GM12875 (cell line): ENCODE measurements at regions not wholly inside any gene's neighbourhood (a gene's known extent, or its start where the extent isn't known, plus 50 kb on each side); places are given as distances from the start of the nearest gene placed in this dataset.

Source experiments
- H3K4me3 ChIP-seq: one replicate; pipeline ENCODE4 v1.5.1; 2011; ENCODE audit warnings: low read depth, low read length, control low read depth
- TF ChIP-seq, protein P1 (sequence below): IDR thresholded peaks from 2 replicates; pipeline ENCODE4 v1.5.1; 2011; ENCODE audit warnings: low read depth, mild to moderate bottlenecking, control low read depth, inconsistent platforms, low read length, moderate library complexity, borderline replicate concordance; ENCODE audit not compliant: insufficient read depth

DNA sequence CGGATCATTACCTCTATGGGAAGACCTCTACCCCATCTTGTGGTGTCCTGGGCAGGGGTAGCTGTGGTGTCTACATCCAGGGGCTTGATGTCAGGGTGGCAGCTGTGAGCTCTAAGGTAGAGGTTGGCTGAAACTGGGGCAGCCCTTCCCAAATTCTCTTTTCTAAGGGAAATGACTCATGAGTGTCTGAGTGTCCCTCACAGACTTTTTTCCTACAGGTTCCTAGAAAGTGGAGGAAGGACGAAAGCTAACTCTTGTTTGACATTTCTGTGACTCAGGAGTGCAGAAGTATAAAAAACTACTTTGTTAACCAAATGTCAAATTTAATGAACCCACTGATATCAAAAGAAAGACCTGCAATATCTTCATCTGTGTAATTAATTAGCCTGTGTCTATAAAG, 481.5 kb downstream of the PDCD6IP start:
- H3K4me3 ChIP-seq = no peak overlapping the region
- TF ChIP-seq, protein P1, sequence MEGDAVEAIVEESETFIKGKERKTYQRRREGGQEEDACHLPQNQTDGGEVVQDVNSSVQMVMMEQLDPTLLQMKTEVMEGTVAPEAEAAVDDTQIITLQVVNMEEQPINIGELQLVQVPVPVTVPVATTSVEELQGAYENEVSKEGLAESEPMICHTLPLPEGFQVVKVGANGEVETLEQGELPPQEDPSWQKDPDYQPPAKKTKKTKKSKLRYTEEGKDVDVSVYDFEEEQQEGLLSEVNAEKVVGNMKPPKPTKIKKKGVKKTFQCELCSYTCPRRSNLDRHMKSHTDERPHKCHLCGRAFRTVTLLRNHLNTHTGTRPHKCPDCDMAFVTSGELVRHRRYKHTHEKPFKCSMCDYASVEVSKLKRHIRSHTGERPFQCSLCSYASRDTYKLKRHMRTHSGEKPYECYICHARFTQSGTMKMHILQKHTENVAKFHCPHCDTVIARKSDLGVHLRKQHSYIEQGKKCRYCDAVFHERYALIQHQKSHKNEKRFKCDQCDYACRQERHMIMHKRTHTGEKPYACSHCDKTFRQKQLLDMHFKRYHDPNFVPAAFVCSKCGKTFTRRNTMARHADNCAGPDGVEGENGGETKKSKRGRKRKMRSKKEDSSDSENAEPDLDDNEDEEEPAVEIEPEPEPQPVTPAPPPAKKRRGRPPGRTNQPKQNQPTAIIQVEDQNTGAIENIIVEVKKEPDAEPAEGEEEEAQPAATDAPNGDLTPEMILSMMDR = no peak

GRCh38 chr3:34283751-34284150, 485.3 kb downstream of the PDCD6IP start:
- TF ChIP-seq, protein P1 = no peak
- no peak overlapping the region for H3K4me3 ChIP-seq

DNA sequence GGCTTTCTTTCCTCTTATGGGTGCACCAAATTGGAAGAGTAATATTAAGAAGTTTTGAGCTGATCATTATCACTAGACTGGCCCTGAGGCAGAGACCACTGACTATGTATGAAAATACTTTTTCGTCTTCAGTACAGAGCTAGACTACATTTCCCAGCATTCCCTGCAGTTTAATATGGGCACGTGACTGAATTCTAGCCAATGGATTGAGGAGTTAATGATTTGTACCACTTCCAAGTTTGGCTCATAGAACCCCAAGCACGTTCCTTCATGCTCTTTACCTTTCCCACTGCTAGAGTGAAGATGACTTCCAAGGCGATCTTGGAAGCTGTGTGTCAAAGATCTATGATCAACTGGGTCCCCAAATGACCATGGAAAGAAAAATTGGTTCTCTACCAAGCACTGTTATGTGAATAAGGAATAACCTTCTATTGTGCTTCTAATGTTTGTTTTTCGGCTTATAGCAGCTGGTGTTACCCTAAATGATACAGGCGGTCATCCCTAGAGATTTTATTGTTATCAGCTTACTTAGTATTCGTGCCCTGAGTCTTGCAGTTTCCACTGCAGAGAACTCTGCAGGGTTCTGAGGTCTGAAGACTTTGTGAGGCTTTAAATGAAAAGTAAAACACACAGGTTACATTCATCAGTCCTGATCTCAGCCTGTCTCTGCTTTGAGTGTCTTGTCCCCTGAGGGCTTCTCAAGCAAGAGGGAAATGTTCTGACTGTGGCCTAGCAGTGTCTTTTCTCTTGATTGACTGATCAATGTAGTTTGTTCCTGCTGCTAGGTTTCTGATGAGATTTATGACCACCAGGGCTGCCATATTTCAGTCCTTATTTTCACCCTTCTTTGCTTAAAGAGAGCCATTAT, 486.8 kb downstream of the PDCD6IP start:
- TF ChIP-seq, protein P1 = no peak
- no peak overlapping the region for H3K4me3 ChIP-seq

DNA sequence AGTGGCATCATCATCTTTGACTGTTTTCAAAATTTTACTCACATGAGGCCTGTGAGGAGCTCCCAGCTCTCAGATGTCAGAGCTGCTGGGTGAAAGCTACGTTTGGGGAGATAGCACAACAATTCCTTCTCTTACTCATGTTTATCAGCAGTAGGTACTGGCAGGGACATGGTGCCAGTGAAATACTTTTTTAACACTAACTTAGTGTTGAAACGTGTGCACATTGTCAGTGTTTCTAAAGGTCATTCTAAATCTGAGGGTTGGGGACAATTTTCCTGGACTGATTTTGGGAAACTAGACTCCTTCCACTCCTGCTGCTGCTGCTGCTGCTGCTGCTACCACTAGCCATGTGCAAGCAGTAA, 487.4 kb downstream of the PDCD6IP start:
- TF ChIP-seq, protein P1 = no peak

GRCh38 chr3:34292605-34293300, 494.3 kb downstream of the PDCD6IP start:
- no peak overlapping the region for H3K4me3 ChIP-seq
- TF ChIP-seq, protein P1 = no peak

More for the DNA sequence above, 487.4 kb downstream of the PDCD6IP start:
- H3K4me3 ChIP-seq = no peak overlapping the region

DNA sequence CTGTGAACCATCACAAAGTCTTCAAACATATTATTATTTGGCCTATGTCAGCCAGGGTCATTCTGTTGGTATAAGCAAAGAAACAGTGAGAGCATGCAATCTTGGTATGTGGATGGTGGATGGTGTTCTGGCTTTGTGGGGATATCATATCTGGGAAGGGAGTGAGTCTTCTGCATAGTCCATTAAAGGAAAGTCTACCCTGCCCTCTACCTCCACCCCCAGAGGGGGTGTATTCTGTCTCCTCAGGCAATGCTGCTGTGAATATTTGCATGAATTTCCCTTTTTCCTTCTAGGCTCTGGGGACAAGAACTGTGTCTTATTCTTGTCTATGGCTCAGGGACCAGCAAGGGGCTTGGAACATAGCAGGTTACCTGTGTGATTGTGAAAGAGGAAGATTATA, 495.8 kb downstream of the PDCD6IP start:
- H3K4me3 ChIP-seq = no peak overlapping the region
- TF ChIP-seq, protein P1 = no peak

DNA sequence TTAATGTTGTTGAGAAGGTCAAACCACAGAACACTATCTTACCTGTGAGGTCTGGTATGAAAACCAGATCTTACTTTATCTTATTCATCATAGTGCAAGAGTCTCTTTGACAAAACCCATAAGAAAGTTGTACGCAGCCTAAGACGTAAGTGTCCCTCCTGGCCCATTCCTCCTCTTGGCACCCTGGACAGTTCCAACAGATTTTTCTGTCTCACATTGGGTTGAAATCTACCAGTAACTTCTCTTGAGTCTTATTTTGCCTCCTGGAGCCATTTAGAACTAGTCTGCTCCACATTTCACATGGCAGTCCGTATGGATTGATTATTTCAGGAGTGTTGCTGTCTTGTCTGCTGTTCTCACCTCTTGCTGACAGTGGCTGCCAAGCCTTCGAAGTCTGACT, 498.4 kb downstream of the PDCD6IP start:
- H3K4me3 ChIP-seq = no peak overlapping the region
- TF ChIP-seq, protein P1 = no peak
